Sigmoid colon (tissue), 6 donors: ENCODE measurements at regions not wholly inside any gene's neighbourhood (a gene's known extent, or its start where the extent isn't known, plus 50 kb on each side); places are given as distances from the start of the nearest gene placed in this dataset.

Experiments
- DNase-seq: peaks from one replicate; pipeline ENCODE4 v3.0.0-alpha.2; 2019
- H3K27ac ChIP-seq, 4 donors: fragments of 200-600 bp; sonication (generic); one replicate each; pipeline ENCODE4 v1.5.1; 2016 to 2019; ENCODE audit warnings: mild to moderate bottlenecking in 1 of 4
- H3K27me3 ChIP-seq, 3 donors: fragments of 200-600 bp; sonication (generic); one replicate each; pipeline ENCODE4 v1.5.1; 2019; ENCODE audit warnings: mild to moderate bottlenecking in 1 of 3
- H3K36me3 ChIP-seq, 4 donors: fragments of 200-600 bp; sonication (generic); one replicate each; pipeline ENCODE4 v1.5.1; 2016 to 2019
- H3K4me1 ChIP-seq, 4 donors: fragments of 200-600 bp; sonication (generic); one replicate each; pipeline ENCODE4 v1.5.1; 2017 to 2019
- H3K4me3 ChIP-seq, 4 donors: fragments of 200-600 bp; sonication (generic); one replicate each; pipeline ENCODE4 v1.5.1; 2017 to 2019; ENCODE audit warnings: mild to moderate bottlenecking in 2 of 4, moderate library complexity in 1 of 4
- H3K9me3 ChIP-seq, 4 donors: fragments of 200-600 bp in 3 of 4; sonication (generic) in 3 of 4; one replicate each; pipeline versions ENCODE4 v1.5.1 to v1.6.1; 2013 to 2019
- CTCF ChIP-seq, 4 experiments: fragments of 450-650 bp in 3 of 4; fragments of 200-600 bp in 1 of 4; IDR thresholded peaks; one replicate each; pipeline ENCODE4 v1.5.1; 2016 to 2019; ENCODE audit warnings: antibody characterized with exemption in 4 of 4, mild to moderate bottlenecking in 3 of 4, moderate library complexity in 2 of 4
- EP300 ChIP-seq, 4 donors: sonication (generic); formaldehyde crosslinking; IDR thresholded peaks; one replicate each; pipeline ENCODE4 v1.6.1; 2017; ENCODE audit warnings: antibody characterized with exemption in 4 of 4
- POLR2A ChIP-seq, 2 donors: fragments of 450-650 bp; IDR thresholded peaks; one replicate each; pipeline ENCODE4 v1.6.1; 2016; ENCODE audit warnings: antibody characterized with exemption in 2 of 2, mild to moderate bottlenecking in 2 of 2, moderate library complexity in 2 of 2
- POLR2AphosphoS5 ChIP-seq, 4 donors: sonication (generic); formaldehyde crosslinking; IDR thresholded peaks; one replicate each; pipeline ENCODE4 v1.6.1; 2017; ENCODE audit warnings: antibody characterized with exemption in 4 of 4
- WGBS, 2 donors: extraction: QIAGEN DNeasy Blood & Tissue Kit; methylation state at CpG; one replicate each; pipeline ENCODE4 v1.1.7; 2013; 5-methylcytosine and 5-hydroxymethylcytosine counted together
- intact Hi-C: fragments of 100-400 bp; cut with DNase I; formaldehyde crosslinking; loops from one replicate; pipeline ENCODE4 v1.15.1; 2023
- donor health status: healthy with polysubstance abuse.
- donor health status: healthy.

GRCh38 chr6:84605298-84605697 lies 159.1 kb downstream of the TBX18 start:
- no peak overlapping the region for H3K27ac ChIP-seq
- no peak overlapping the region for H3K4me3 ChIP-seq
- DNase-seq = no peak
- no peaks in the 10 kb centered on the region for H3K27me3 ChIP-seq
- no peaks in the 10 kb centered on the region for H3K9me3 ChIP-seq
- no peak for TF ChIP-seq CTCF (IDR thresholded peaks at IDR 0.05)
- no peaks in the 10 kb centered on the region for H3K36me3 ChIP-seq
- 65 to 79% methylated on average over 1 of the region's 1 CpG for WGBS, 2 donors
- intact Hi-C loops = no loop called here
- H3K4me1 ChIP-seq = peaks cover 0 to 5% (median 0%) of the 10 kb centered on the region in 4 donors

- Histone ChIP-seq H3K4me3 (no peak overlapping the region), H3K9me3 (peaks cover 0 to 2% (median 0%) of the 10 kb centered on the region in 4 donors), H3K27me3 (no peaks in the 10 kb centered on the region), H3K4me1 (peaks cover 0 to 5% (median 0%) of the 10 kb centered on the region in 4 donors), H3K36me3 (no peaks in the 10 kb centered on the region), H3K27ac (no peak overlapping the region)
- 65% methylated on average over 3 of the region's 3 CpGs for WGBS, 2 donors
- DNase-seq = no peak
- intact Hi-C loops = no loop called here
- no peak for TF ChIP-seq POLR2A (IDR thresholded peaks at IDR 0.05)
- TF ChIP-seq POLR2AphosphoS5 (IDR thresholded peaks at IDR 0.05) = no peak
- no peak for TF ChIP-seq EP300 (IDR thresholded peaks at IDR 0.05)
- no peak for TF ChIP-seq CTCF (IDR thresholded peaks at IDR 0.05)
Observed at GRCh38 chr6:84601366-84601765, 163.0 kb downstream of the TBX18 start.

DNA sequence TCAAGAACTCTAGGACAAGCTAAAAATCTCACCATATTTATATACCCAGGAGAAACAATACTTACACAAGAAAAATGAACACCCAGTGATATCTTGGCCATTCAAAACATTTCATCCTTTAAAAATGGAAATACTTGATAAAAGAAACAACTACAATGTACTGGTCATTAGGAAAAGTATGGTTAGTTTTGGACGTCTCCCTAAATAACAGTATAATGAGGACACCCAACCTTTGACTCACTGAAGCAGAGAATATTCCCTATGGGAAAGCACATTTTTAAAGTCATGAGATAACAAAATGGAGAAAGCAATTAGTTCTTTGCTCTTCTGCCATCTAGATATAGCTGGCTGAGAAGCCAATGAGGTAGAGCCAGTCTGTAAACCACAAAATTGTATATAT lies 164.4 kb downstream of the TBX18 start:
- no peak overlapping the region for H3K4me3 ChIP-seq
- H3K27me3 ChIP-seq = no peaks in the 10 kb centered on the region
- H3K36me3 ChIP-seq = no peaks in the 10 kb centered on the region
- H3K27ac ChIP-seq = no peak overlapping the region
- 80 to 90% methylated on average over 1 of the region's 1 CpG for WGBS, 2 donors
- TF ChIP-seq EP300 (IDR thresholded peaks at IDR 0.05) = no peak
- no peak for TF ChIP-seq POLR2AphosphoS5 (IDR thresholded peaks at IDR 0.05)
- no peak for TF ChIP-seq CTCF (IDR thresholded peaks at IDR 0.05)
- TF ChIP-seq POLR2A (IDR thresholded peaks at IDR 0.05) = no peak
- H3K9me3 ChIP-seq = peaks cover 0 to 2% (median 0%) of the 10 kb centered on the region in 4 donors
- H3K4me1 ChIP-seq = no peaks in the 10 kb centered on the region
- no peak for DNase-seq
- intact Hi-C loops = no loop called here

DNA sequence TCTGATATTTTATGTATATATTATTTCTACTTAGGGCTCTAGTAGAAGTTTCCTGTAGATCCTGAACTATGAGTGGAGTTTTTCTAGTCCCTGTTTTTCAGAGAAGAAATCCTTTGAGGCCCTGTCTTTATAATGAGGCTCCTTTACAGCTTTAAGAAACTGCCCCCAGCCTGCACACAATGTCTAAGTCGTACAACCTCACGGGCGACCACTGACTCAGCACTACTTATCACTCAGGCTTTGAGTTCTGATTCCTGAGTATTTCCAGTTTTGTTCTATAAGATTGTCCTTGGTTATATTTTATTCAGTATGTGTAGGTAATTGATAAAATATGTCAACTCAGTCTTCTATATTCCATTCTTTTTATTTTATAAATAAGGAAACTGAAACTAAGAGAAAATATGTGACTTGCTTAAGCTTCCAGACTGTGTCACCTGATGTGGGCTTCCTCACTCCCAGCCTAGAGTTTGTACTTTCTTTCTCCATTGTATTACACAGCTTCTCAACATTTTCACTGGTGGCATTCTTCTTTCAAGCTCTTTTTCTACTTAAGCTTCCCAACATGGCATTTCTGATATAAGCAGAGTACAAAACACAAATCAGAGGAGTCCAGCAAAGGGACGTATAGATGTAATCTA lies 167.0 kb downstream of the TBX18 start:
- WGBS, 2 donors = 68 to 79% methylated on average over 4 of the region's 4 CpGs
- no peaks in the 10 kb centered on the region for H3K27me3 ChIP-seq
- no peak overlapping the region for H3K27ac ChIP-seq
- no peak for DNase-seq
- peaks cover 0 to 2% (median 0%) of the 10 kb centered on the region in 4 donors for H3K9me3 ChIP-seq
- no peaks in the 10 kb centered on the region for H3K36me3 ChIP-seq
- no peak for TF ChIP-seq CTCF (IDR thresholded peaks at IDR 0.05)
- intact Hi-C loops = no loop called here
- no peak overlapping the region for H3K4me3 ChIP-seq
- no peaks in the 10 kb centered on the region for H3K4me1 ChIP-seq

GRCh38 chr6:84596488-84596887 lies 167.9 kb downstream of the TBX18 start:
- H3K27ac ChIP-seq = no peak overlapping the region
- no peak for DNase-seq
- H3K36me3 ChIP-seq = no peaks in the 10 kb centered on the region
- 95 to 96% methylated on average over 1 of the region's 1 CpG for WGBS, 2 donors
- no peaks in the 10 kb centered on the region for H3K27me3 ChIP-seq
- TF ChIP-seq POLR2AphosphoS5 (IDR thresholded peaks at IDR 0.05) (no peak), POLR2A (IDR thresholded peaks at IDR 0.05) (no peak), EP300 (IDR thresholded peaks at IDR 0.05) (no peak), CTCF (IDR thresholded peaks at IDR 0.05) (no peak)
- intact Hi-C loops = no loop called here
- peaks cover 0 to 2% (median 0%) of the 10 kb centered on the region in 4 donors for H3K9me3 ChIP-seq
- no peak overlapping the region for H3K4me3 ChIP-seq
- H3K4me1 ChIP-seq = no peaks in the 10 kb centered on the region
